ENCODE measurements at regions not wholly inside any gene's neighbourhood (a gene's known extent, or its start where the extent isn't known, plus 50 kb on each side); places are given as distances from the start of the nearest gene placed in this dataset.

- TF ChIP-seq POLR2A (IDR thresholded peaks at IDR 0.05), result no peak
- TF ChIP-seq, protein P1, sequence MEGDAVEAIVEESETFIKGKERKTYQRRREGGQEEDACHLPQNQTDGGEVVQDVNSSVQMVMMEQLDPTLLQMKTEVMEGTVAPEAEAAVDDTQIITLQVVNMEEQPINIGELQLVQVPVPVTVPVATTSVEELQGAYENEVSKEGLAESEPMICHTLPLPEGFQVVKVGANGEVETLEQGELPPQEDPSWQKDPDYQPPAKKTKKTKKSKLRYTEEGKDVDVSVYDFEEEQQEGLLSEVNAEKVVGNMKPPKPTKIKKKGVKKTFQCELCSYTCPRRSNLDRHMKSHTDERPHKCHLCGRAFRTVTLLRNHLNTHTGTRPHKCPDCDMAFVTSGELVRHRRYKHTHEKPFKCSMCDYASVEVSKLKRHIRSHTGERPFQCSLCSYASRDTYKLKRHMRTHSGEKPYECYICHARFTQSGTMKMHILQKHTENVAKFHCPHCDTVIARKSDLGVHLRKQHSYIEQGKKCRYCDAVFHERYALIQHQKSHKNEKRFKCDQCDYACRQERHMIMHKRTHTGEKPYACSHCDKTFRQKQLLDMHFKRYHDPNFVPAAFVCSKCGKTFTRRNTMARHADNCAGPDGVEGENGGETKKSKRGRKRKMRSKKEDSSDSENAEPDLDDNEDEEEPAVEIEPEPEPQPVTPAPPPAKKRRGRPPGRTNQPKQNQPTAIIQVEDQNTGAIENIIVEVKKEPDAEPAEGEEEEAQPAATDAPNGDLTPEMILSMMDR (IDR thresholded peaks at IDR 0.05), result no peak
- no peak for TF ChIP-seq POLR2AphosphoS5 (IDR thresholded peaks at IDR 0.05)
Measured at GRCh38 chr13:80097561-80097960, 243.4 kb downstream of the SPRY2 start.

All from prostate gland (tissue), 2 donors.